ENCODE measurements at regions not wholly inside any gene's neighbourhood (a gene's known extent, or its start where the extent isn't known, plus 50 kb on each side); places are given as distances from the start of the nearest gene placed in this dataset.
A peak's percentile ranks its signal among the peaks of the same experiment; 100 is the strongest.

- H3K4me1 Mint-ChIP-seq = peaks cover 58% of the 10 kb centered on the region
- H3K36me3 Mint-ChIP-seq (ENCODE audit: low read depth) = no peaks in the 10 kb centered on the region
- ChIA-PET POLR2A (interaction anchor here (0.7 to 1.1 kb wide), 2 partner anchors 9 to 43 kb away, joined by 3 read pairs; no protein-coding TSS in a partner anchor), CTCF (interaction anchor here (0.7 kb wide), 1 partner anchor 677 kb away, joined by 3 read pairs; no protein-coding TSS in a partner anchor)
- no peak overlapping the region for H3K4me3 Mint-ChIP-seq
- DNase-seq (no peak), ATAC-seq (ENCODE audit: low read depth) (no peak)
- TF ChIP-seq, protein P1, sequence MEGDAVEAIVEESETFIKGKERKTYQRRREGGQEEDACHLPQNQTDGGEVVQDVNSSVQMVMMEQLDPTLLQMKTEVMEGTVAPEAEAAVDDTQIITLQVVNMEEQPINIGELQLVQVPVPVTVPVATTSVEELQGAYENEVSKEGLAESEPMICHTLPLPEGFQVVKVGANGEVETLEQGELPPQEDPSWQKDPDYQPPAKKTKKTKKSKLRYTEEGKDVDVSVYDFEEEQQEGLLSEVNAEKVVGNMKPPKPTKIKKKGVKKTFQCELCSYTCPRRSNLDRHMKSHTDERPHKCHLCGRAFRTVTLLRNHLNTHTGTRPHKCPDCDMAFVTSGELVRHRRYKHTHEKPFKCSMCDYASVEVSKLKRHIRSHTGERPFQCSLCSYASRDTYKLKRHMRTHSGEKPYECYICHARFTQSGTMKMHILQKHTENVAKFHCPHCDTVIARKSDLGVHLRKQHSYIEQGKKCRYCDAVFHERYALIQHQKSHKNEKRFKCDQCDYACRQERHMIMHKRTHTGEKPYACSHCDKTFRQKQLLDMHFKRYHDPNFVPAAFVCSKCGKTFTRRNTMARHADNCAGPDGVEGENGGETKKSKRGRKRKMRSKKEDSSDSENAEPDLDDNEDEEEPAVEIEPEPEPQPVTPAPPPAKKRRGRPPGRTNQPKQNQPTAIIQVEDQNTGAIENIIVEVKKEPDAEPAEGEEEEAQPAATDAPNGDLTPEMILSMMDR (IDR thresholded peaks at IDR 0.05) = no peak
- H3K27me3 Mint-ChIP-seq = peaks cover 4% of the 10 kb centered on the region
- intact Hi-C loops (cut with micrococcal nuclease) = loop anchor here (2.0 kb wide), 1 partner anchor 15 kb away; no protein-coding TSS in a partner anchor
- H3K9me3 Mint-ChIP-seq = no peaks in the 10 kb centered on the region
- H3K27ac Mint-ChIP-seq = no peak overlapping the region
Measured at GRCh38 chr3:72143966-72144717, 359.2 kb upstream of the PROK2 start.

- POLR2A ChIA-PET = interaction anchor here (0.7 kb wide), 1 partner anchor 8 kb away, joined by 3 read pairs; no protein-coding TSS in a partner anchor
- H3K4me1 Mint-ChIP-seq = peaks cover 60% of the 10 kb centered on the region
Measured at GRCh38 chr3:72143322-72143721, 358.4 kb upstream of the PROK2 start.

DNA sequence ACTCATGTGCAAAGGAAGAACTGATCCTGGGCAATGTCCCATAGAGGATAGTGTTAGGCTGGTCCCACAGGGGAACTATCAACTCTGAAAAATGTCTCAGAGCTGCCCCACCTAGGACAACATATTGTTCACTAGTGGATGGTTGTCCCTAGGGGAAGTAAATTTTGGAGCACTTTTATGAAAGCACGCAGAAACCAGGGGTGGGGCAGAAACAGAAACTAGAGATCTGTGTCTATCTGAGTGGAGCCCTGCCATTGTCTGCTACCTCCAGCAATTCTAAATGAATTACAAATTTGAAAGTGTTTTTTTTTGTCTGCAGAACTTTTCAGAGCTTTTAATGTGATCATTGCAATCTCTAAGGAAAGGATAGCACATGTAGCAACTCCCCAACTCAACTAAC is 357.1 kb upstream of the PROK2 start:
- ChIA-PET CTCF (no interaction called here), POLR2A (no interaction called here)
- Mint-ChIP-seq H3K27ac (no peak overlapping the region), H3K27me3 (no peaks in the 10 kb centered on the region), H3K9me3 (no peaks in the 10 kb centered on the region), H3K36me3 (ENCODE audit: low read depth) (no peaks in the 10 kb centered on the region), H3K4me3 (no peak overlapping the region), H3K4me1 (peaks cover 60% of the 10 kb centered on the region)
- intact Hi-C loops (cut with micrococcal nuclease) = no loop called here
- DNase-seq (no peak), ATAC-seq (ENCODE audit: low read depth) (no peak)
- TF ChIP-seq, protein P1 (IDR thresholded peaks at IDR 0.05) = no peak

More at GRCh38 chr3:72143322-72143721, 358.4 kb upstream of the PROK2 start:
- no peaks in the 10 kb centered on the region for H3K36me3 Mint-ChIP-seq (ENCODE audit: low read depth)
- peaks cover 4% of the 10 kb centered on the region for H3K27me3 Mint-ChIP-seq
- no peaks in the 10 kb centered on the region for H3K9me3 Mint-ChIP-seq
- DNase-seq (no peak), ATAC-seq (ENCODE audit: low read depth) (no peak)
- TF ChIP-seq, protein P1 (IDR thresholded peaks at IDR 0.05) = no peak
- CTCF ChIA-PET = no interaction called here
- H3K27ac Mint-ChIP-seq = peak overlapping the region; percentile 35
- no peak overlapping the region for H3K4me3 Mint-ChIP-seq
- intact Hi-C loops (cut with micrococcal nuclease) = no loop called here

DNA sequence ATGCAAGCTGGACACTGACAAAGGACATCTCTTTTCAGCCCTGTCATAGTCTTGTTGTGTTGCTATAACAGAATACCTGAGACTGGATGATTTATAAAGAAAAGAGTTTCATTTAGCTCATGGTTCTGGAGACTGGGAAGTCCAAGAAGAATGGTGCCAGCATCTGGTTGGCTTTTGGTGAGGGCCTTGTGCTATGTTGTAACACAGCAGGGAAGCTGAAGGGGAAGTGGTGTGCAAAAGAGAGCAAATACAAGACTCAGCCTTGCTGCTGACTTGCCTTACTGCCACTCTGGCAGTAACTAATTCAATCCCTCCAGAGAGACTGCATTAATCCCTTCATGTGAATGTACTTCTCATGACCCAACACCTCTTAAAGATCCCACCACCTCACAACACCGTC is 356.3 kb upstream of the PROK2 start:
- Mint-ChIP-seq H3K4me1 (peaks cover 64% of the 10 kb centered on the region), H3K4me3 (no peak overlapping the region), H3K27ac (no peak overlapping the region), H3K36me3 (ENCODE audit: low read depth) (no peaks in the 10 kb centered on the region), H3K27me3 (no peaks in the 10 kb centered on the region), H3K9me3 (no peaks in the 10 kb centered on the region)
- intact Hi-C loops (cut with micrococcal nuclease) = no loop called here
- ATAC-seq (ENCODE audit: low read depth) (no peak), DNase-seq (no peak)
- TF ChIP-seq, protein P1 (IDR thresholded peaks at IDR 0.05) = no peak
- POLR2A ChIA-PET = no interaction called here
- CTCF ChIA-PET = no interaction called here

DNA sequence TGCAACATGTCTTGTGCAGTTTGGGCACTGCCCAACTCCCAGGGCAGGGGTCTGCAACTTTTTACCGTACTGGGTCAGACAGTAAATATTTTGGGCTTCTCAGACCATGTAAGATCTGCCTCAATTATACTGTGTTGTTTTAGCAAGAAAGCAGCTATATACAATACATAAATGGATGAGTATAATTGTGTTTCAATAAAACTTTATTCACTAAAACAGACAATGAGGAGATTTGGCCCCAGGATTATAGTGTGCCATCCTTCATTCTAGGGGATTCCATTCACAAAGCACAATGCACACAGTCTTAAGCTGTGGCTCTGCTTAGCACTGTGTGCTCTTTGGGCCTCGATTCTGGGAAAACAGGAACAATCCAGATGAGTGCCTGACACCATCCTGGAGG is 354.4 kb upstream of the PROK2 start:
- intact Hi-C loops (cut with micrococcal nuclease) = loop anchor here (5.0 kb wide), 1 partner anchor 262 kb away; no protein-coding TSS in a partner anchor
- Mint-ChIP-seq H3K36me3 (ENCODE audit: low read depth) (no peaks in the 10 kb centered on the region), H3K9me3 (no peaks in the 10 kb centered on the region), H3K4me1 (peaks cover 60% of the 10 kb centered on the region), H3K27me3 (no peaks in the 10 kb centered on the region), H3K4me3 (no peak overlapping the region), H3K27ac (no peak overlapping the region)
- TF ChIP-seq, protein P1 (IDR thresholded peaks at IDR 0.05) = no peak
- no peak for ATAC-seq (ENCODE audit: low read depth)
- ChIA-PET POLR2A (interaction anchor here (1.1 to 1.6 kb wide), 2 partner anchors 8 to 25 kb away, joined by 4 read pairs; no protein-coding TSS in a partner anchor), CTCF (interaction anchor here (1.5 kb wide), 1 partner anchor 9 kb away, joined by 3 read pairs; no protein-coding TSS in a partner anchor)
- no peak for DNase-seq
